ENCODE measurements at regions not wholly inside any gene's neighbourhood (a gene's known extent, or its start where the extent isn't known, plus 50 kb on each side); places are given as distances from the start of the nearest gene placed in this dataset.

DNA sequence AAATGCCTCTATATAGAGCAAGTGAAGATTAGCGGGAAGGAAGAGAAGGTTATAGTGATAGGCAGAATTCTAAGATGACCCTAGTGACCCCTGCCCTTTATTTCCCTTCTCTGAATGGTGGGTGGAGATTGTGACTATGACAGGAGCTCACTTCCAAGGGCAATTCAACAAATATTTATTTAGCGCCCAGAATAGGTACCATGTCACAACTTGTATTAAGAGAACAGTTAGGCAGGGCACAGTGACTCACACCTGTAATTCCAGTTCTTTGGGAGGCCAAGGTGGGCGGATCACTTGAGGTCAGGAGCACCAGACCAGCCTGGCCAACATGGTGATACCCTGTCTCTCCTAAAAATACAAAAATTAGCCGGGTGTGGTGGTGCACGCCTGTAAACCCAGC lies 236.0 kb upstream of the POGK start:
- WGBS (ENCODE audit: low lambda C conversion rate): 24% methylated on average over 5 of the region's 5 CpGs
- ATAC-seq: no peak
- DNase-seq (ENCODE audit: low spot score): no peak
- no peak for TF ChIP-seq FOXK1 (CRISPR knock-in tag; IDR thresholded peaks at IDR 0.05; ENCODE audit: borderline replicate concordance, low read depth)
- TF ChIP-seq THAP8 (CRISPR knock-in tag; IDR thresholded peaks at IDR 0.05; ENCODE audit: borderline replicate concordance): no peak
- TF ChIP-seq, protein P1, sequence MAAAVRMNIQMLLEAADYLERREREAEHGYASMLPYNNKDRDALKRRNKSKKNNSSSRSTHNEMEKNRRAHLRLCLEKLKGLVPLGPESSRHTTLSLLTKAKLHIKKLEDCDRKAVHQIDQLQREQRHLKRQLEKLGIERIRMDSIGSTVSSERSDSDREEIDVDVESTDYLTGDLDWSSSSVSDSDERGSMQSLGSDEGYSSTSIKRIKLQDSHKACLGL (CRISPR knock-in tag; IDR thresholded peaks at IDR 0.05): no peak
- TF ChIP-seq HNRNPK (IDR thresholded peaks at IDR 0.05; ENCODE audit: low read depth, low read length, poor library complexity, severe bottlenecking): no peak
- TF ChIP-seq, protein P2, sequence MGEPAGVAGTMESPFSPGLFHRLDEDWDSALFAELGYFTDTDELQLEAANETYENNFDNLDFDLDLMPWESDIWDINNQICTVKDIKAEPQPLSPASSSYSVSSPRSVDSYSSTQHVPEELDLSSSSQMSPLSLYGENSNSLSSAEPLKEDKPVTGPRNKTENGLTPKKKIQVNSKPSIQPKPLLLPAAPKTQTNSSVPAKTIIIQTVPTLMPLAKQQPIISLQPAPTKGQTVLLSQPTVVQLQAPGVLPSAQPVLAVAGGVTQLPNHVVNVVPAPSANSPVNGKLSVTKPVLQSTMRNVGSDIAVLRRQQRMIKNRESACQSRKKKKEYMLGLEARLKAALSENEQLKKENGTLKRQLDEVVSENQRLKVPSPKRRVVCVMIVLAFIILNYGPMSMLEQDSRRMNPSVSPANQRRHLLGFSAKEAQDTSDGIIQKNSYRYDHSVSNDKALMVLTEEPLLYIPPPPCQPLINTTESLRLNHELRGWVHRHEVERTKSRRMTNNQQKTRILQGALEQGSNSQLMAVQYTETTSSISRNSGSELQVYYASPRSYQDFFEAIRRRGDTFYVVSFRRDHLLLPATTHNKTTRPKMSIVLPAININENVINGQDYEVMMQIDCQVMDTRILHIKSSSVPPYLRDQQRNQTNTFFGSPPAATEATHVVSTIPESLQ (CRISPR knock-in tag; conservative IDR thresholded peaks at IDR 0.05): no peak
- TF ChIP-seq, protein P3, sequence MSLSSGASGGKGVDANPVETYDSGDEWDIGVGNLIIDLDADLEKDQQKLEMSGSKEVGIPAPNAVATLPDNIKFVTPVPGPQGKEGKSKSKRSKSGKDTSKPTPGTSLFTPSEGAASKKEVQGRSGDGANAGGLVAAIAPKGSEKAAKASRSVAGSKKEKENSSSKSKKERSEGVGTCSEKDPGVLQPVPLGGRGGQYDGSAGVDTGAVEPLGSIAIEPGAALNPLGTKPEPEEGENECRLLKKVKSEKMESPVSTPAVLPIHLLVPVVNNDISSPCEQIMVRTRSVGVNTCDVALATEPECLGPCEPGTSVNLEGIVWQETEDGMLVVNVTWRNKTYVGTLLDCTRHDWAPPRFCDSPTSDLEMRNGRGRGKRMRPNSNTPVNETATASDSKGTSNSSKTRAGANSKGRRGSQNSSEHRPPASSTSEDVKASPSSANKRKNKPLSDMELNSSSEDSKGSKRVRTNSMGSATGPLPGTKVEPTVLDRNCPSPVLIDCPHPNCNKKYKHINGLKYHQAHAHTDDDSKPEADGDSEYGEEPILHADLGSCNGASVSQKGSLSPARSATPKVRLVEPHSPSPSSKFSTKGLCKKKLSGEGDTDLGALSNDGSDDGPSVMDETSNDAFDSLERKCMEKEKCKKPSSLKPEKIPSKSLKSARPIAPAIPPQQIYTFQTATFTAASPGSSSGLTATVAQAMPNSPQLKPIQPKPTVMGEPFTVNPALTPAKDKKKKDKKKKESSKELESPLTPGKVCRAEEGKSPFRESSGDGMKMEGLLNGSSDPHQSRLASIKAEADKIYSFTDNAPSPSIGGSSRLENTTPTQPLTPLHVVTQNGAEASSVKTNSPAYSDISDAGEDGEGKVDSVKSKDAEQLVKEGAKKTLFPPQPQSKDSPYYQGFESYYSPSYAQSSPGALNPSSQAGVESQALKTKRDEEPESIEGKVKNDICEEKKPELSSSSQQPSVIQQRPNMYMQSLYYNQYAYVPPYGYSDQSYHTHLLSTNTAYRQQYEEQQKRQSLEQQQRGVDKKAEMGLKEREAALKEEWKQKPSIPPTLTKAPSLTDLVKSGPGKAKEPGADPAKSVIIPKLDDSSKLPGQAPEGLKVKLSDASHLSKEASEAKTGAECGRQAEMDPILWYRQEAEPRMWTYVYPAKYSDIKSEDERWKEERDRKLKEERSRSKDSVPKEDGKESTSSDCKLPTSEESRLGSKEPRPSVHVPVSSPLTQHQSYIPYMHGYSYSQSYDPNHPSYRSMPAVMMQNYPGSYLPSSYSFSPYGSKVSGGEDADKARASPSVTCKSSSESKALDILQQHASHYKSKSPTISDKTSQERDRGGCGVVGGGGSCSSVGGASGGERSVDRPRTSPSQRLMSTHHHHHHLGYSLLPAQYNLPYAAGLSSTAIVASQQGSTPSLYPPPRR (CRISPR knock-in tag; IDR thresholded peaks at IDR 0.05; ENCODE audit: borderline replicate concordance): no peak
- no peaks in the 10 kb centered on the region for H3K27me3 ChIP-seq (ENCODE audit: control insufficient read depth in 1 of 2, insufficient read depth in 2 of 2, low read length in 2 of 2)
- POLR2A ChIA-PET: no interaction called here
- H3K9me3 ChIP-seq (ENCODE audit: low read length): no peaks in the 10 kb centered on the region
- H3K27ac ChIP-seq (ENCODE audit: extremely low read length, insufficient read depth, low read length): no peak overlapping the region
- CTCF ChIA-PET (ENCODE audit: low intra/inter-chr PET ratio, low total read pairs): no interaction called here
- no peaks in the 10 kb centered on the region for H3K4me1 ChIP-seq (ENCODE audit: insufficient read depth, low read length)
- H3K79me2 ChIP-seq (ENCODE audit: insufficient read depth, low read length): no peaks in the 10 kb centered on the region
- in situ Hi-C loops (cut with HindIII; ENCODE audit: extremely low pct_ligation_motif_present, low pct_unique_long_range_greater_than_20kb) (no loop called here), intact Hi-C loops (cut with micrococcal nuclease; ENCODE audit: unreplicated experiment) (no loop called here)
- H3K36me3 ChIP-seq (replicated peaks in 1 of 2; ENCODE audit: control insufficient read depth in 1 of 2, insufficient read depth in 2 of 2, low read length in 2 of 2): no peaks in the 10 kb centered on the region
- no TSS peak for BruUV-seq (replicated peaks)
- no peaks in the 10 kb centered on the region for H4K20me1 ChIP-seq (ENCODE audit: insufficient read depth, low read length)
- no peak overlapping the region for H3K4me3 ChIP-seq (replicated peaks in 1 of 3; ENCODE audit: insufficient read depth in 1 of 3, low read depth in 2 of 3, low read length in 3 of 3)
- no peak overlapping the region for H3K4me2 ChIP-seq (ENCODE audit: low read depth, low read length)
- FAIRE-seq: no peak
- no peak overlapping the region for H2AFZ ChIP-seq (ENCODE audit: low read length)
- no peak overlapping the region for H3K9ac ChIP-seq (ENCODE audit: insufficient read depth, low read depth, low read length)

All from HepG2 (cell line).